ES-I3 (cell line): ENCODE measurements at regions not wholly inside any gene's neighbourhood (a gene's known extent, or its start where the extent isn't known, plus 50 kb on each side); places are given as distances from the start of the nearest gene placed in this dataset.

Experiments used
- H3K36me3 ChIP-seq: 2 replicates; pipeline ENCODE4 v1.6.1; 2013; ENCODE audit warnings: mild to moderate bottlenecking, low read length, control low read depth, moderate library complexity; ENCODE audit not compliant: insufficient read depth
- H3K4me1 ChIP-seq: 2 replicates; pipeline ENCODE4 v1.6.1; 2013; ENCODE audit warnings: mild to moderate bottlenecking, control low read depth, low read length; ENCODE audit not compliant: insufficient read depth
- H3K9ac ChIP-seq: 2 replicates; pipeline ENCODE4 v1.6.1; 2013; ENCODE audit warnings: low read depth, mild to moderate bottlenecking, low read length, moderate library complexity
- H3K9me3 ChIP-seq: 2 replicates; pipeline ENCODE4 v1.6.1; 2013; ENCODE audit warnings: mild to moderate bottlenecking, low read length, moderate library complexity; ENCODE audit not compliant: control insufficient read depth, insufficient read depth

GRCh38 chr12:107914460-107914977 lies 140.0 kb downstream of the ASCL4 start:
- Histone ChIP-seq H3K36me3 (no peaks in the 10 kb centered on the region), H3K9ac (no peak overlapping the region), H3K4me1 (no peaks in the 10 kb centered on the region), H3K9me3 (no peaks in the 10 kb centered on the region)

- H3K9ac ChIP-seq, result no peak overlapping the region
- no peaks in the 10 kb centered on the region for H3K4me1 ChIP-seq
- H3K36me3 ChIP-seq, result no peaks in the 10 kb centered on the region
- no peaks in the 10 kb centered on the region for H3K9me3 ChIP-seq
Measured at GRCh38 chr12:107917912-107918800, 143.7 kb downstream of the ASCL4 start.

- Histone ChIP-seq H3K36me3 (no peaks in the 10 kb centered on the region), H3K4me1 (no peaks in the 10 kb centered on the region), H3K9me3 (no peaks in the 10 kb centered on the region), H3K9ac (no peak overlapping the region)
Measured at GRCh38 chr12:107921062-107921461, 146.6 kb downstream of the ASCL4 start.

- Histone ChIP-seq H3K9ac (no peak overlapping the region), H3K9me3 (no peaks in the 10 kb centered on the region), H3K36me3 (no peaks in the 10 kb centered on the region)
Measured at GRCh38 chr12:107925125-107925524, 150.6 kb downstream of the ASCL4 start.

GRCh38 chr12:107929436-107929835 lies 154.9 kb downstream of the ASCL4 start:
- Histone ChIP-seq H3K9ac (no peak overlapping the region), H3K4me1 (no peaks in the 10 kb centered on the region), H3K36me3 (no peaks in the 10 kb centered on the region), H3K9me3 (no peaks in the 10 kb centered on the region)

More at GRCh38 chr12:107925125-107925524, 150.6 kb downstream of the ASCL4 start:
- H3K4me1 ChIP-seq, result no peaks in the 10 kb centered on the region

- H3K9ac ChIP-seq, result no peak overlapping the region
- no peaks in the 10 kb centered on the region for H3K36me3 ChIP-seq
- H3K9me3 ChIP-seq, result no peaks in the 10 kb centered on the region
- H3K4me1 ChIP-seq, result no peaks in the 10 kb centered on the region
Measured at GRCh38 chr12:107931761-107932160, 157.3 kb downstream of the ASCL4 start.

GRCh38 chr12:107938446-107938845 lies 163.9 kb downstream of the ASCL4 start:
- H3K36me3 ChIP-seq, result no peaks in the 10 kb centered on the region
- no peaks in the 10 kb centered on the region for H3K9me3 ChIP-seq
- no peak overlapping the region for H3K9ac ChIP-seq
- H3K4me1 ChIP-seq, result no peaks in the 10 kb centered on the region

- no peaks in the 10 kb centered on the region for H3K36me3 ChIP-seq
- H3K9me3 ChIP-seq, result no peaks in the 10 kb centered on the region
- H3K4me1 ChIP-seq, result no peaks in the 10 kb centered on the region
- H3K9ac ChIP-seq, result no peak overlapping the region
Measured at GRCh38 chr12:107948391-107948945, 174.0 kb downstream of the ASCL4 start.

GRCh38 chr12:107951024-107951423 lies 176.5 kb downstream of the ASCL4 start:
- Histone ChIP-seq H3K9me3 (no peaks in the 10 kb centered on the region), H3K9ac (no peak overlapping the region), H3K4me1 (no peaks in the 10 kb centered on the region), H3K36me3 (no peaks in the 10 kb centered on the region)

GRCh38 chr12:107955966-107956643 lies 173.0 kb upstream of the WSCD2 start:
- no peaks in the 10 kb centered on the region for H3K36me3 ChIP-seq
- no peaks in the 10 kb centered on the region for H3K4me1 ChIP-seq
- no peaks in the 10 kb centered on the region for H3K9me3 ChIP-seq
- H3K9ac ChIP-seq, result no peak overlapping the region

GRCh38 chr12:107957459-107957858 lies 171.6 kb upstream of the WSCD2 start:
- Histone ChIP-seq H3K9me3 (no peaks in the 10 kb centered on the region), H3K36me3 (no peaks in the 10 kb centered on the region), H3K9ac (no peak overlapping the region), H3K4me1 (no peaks in the 10 kb centered on the region)

- H3K4me1 ChIP-seq, result no peaks in the 10 kb centered on the region
Measured at GRCh38 chr12:107963635-107964034, 165.5 kb upstream of the WSCD2 start.

GRCh38 chr12:107967170-107967569 lies 161.9 kb upstream of the WSCD2 start:
- no peak overlapping the region for H3K9ac ChIP-seq
- H3K9me3 ChIP-seq, result no peaks in the 10 kb centered on the region
- H3K4me1 ChIP-seq, result no peaks in the 10 kb centered on the region
- no peaks in the 10 kb centered on the region for H3K36me3 ChIP-seq

More at GRCh38 chr12:107963635-107964034, 165.5 kb upstream of the WSCD2 start:
- no peak overlapping the region for H3K9ac ChIP-seq
- H3K36me3 ChIP-seq, result no peaks in the 10 kb centered on the region
- H3K9me3 ChIP-seq, result no peaks in the 10 kb centered on the region

- H3K9ac ChIP-seq, result no peak overlapping the region
- H3K9me3 ChIP-seq, result no peaks in the 10 kb centered on the region
- no peaks in the 10 kb centered on the region for H3K36me3 ChIP-seq
- H3K4me1 ChIP-seq, result no peaks in the 10 kb centered on the region
Measured at GRCh38 chr12:107973950-107974349, 155.1 kb upstream of the WSCD2 start.
